ENCODE measurements at regions not wholly inside any gene's neighbourhood (a gene's known extent, or its start where the extent isn't known, plus 50 kb on each side); places are given as distances from the start of the nearest gene placed in this dataset.
"Not testable (repeated sequence)": the region's sequence is repeated elsewhere in the genome, so short reads cannot be mapped to it uniquely, and the experiment has no call there.

DNA sequence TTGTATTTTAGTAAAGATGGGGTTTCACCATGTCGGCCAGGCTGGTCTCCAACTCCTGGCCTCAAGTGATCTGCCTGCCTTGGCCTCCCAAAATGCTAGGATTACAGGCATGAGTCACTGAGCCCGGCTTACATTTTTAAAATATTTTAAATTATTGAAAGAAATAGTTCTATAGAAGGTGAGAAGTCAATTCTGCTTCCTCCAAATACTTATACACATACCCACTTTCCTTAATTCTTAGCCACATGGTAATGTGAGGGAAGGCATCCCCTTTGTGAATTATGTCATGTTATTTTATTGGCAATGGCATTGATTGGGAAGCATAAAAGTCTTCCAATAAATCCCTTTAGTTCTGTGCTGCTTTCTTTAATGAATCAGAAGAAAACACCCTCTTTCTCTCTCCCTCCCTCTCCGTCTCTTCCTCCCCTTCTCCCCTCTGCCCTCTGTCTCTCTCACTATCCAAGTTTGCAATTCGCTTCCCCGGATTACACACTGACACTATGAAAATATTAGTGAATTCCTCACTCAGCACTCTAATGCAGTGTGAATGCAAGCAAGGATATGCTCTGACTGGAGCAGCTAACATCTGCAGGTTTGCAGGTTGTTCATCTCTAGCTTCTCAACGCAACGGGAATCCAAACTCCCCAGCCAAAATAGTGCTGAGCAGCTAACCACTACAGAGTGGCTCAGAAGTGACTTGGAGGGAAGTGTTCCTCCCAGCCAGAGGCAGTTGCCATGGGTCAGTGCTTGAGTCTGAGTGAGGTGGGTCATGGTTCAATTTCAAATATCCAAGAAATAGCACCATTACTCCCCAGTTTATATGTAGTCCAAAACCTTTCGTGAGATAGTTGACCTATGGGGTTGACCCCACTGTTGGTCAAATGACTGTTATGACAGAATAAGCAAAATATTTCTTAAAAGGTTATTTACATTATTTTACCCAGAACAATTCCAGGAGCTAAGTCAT is 77.8 kb upstream of the CD55 start:
- DNase-seq (ENCODE audit: low read depth), result no peak

DNA sequence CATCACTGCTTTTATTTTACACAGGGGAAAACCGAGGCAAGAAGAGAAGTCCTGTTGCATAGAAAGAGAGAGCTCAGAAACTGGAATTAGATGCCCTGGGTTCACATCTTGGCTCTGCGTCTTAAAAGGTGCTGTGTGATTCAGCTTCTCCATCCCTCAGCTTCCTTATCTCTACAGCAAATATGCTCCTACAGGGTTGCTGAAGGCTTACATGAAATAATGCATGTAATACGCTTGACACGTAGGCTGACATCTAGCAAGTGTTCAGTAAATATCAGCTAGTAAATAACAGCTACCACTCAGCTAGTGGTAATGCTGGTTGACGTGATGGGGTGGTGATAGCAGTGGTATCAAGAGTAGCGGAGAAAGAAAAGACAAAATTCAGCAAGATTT is 77.1 kb upstream of the CD55 start:
- no peak for DNase-seq (ENCODE audit: low read depth)

DNA sequence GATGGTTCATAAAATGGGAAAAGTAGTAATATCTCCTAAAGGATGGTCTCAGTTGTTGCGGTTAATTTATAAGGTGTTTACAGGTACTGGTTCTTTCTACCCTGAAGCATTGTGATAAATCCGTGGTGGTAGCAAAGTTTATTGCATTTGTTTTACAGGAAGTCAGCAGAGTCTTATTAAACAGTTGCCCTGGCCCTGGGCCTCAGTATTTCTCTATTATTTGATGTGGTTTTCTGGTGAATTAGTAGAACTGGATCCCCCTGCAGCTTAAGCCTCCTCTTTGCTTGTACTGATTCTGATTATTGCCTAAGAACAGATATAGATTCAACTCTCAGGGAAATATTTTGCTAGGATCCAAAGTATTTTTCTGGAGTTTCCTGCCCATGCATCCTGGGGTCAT is 76.4 kb upstream of the CD55 start:
- DNase-seq (ENCODE audit: low read depth), result no peak

DNA sequence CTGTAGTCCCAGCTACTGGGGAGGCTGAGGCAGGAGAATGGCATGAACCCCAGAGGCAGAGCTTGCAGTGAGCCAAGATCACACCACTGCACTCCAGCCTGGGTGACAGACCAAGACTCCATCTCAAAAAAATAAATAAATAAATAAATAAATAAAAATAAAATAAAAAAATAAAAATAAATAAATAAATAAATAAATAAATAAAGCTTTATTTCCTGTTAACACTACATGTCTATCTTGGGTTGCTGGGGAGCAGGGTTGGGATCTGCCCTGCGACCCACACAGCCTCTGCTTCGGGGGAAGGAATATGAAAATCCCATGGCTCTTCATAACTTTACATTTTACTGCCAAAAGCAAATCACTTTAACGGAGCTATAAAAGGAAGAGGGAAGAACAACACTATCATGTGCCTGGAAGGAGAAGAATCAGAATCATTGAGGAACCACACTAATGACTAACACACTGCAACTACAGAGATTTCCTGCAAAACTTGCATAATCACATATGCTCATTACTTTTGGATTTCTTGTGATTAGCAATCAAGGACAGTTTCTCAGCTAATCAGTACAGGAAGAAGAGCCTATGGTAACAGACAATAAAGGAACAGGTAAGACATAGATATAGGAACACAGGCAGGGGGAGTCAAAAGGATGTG is 72.8 kb upstream of the CD55 start:
- no peak for DNase-seq (ENCODE audit: low read depth)

DNA sequence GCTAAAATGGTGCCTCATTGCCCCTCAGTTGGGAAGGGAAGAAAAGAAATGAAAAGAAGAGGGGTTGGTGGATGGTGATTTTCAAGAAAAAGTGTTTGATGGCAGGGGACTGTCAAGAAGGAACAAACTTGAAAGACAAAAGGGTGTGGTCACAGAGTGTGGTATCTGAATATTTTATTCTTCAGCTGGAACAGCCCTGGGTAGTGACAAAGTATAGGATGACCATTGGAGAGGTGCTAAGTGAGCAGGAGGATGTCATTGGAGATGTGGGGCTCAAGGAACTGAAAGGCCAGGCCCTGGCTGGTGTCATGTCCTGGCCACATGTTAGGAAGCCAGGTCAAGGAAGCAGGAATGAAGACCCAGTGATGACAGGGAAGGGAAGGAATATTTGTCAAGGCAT is 71.0 kb upstream of the CD55 start:
- DNase-seq (ENCODE audit: low read depth), result no peak

DNA sequence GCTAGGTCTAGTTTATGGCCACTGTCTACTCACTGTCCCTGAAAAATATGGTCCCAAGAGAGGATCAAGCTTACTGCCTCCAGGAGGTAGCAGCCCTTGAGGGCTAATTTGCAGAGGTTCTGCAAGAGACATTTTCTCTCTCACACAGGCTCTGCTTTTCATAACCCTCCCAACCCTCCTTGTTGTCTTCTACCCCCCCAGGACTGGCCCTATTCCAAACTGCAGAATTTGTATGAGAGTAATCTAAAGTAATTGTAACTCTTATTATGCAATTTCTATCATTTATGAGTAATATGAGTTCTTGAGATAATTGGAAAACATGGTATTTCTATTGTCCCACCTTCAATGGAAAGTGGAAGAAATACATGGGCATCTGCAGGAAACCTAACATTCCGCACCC is 70.4 kb upstream of the CD55 start:
- DNase-seq (ENCODE audit: low read depth), result no peak

DNA sequence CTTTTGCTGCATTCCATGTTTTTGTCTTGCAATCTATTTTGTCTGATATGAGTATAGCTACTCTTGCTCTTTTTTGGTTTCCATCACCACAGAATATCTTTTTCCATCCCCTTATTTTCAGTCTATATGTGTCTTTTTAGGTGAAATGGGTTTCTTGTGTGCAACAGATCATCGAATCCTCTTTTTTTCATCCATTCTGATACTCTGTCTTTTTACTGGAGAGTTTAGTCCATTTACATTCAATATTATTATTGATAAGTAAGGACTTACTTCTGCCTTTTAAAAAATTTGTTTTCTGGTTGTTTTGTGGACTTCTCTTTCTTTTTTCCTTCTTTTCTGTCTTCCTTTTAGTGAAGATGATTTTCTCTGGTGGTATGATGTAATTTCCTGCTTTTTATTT is 64.6 kb upstream of the CD55 start:
- no peak for DNase-seq (ENCODE audit: low read depth)

DNA sequence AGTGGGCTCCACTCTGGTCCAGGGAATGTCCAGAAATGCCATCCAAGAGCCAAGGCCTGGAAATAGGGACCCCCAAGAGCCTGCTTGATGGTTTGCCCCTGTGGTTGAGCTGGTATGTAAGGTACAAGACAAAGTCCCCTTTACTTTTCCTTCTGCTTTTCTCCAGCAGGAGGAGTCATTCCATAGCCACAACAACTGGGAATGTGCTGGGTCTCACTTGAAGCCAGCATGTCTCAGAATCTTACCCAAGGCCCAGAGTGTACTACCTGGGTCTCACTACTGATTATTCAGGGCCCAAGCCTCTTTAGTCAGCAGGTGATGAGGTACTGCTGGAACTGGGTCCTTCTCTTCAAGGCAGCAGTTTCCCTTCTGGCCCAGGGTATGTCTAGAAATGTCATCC is 62.1 kb upstream of the CD55 start:
- DNase-seq (ENCODE audit: low read depth), result no peak

DNA sequence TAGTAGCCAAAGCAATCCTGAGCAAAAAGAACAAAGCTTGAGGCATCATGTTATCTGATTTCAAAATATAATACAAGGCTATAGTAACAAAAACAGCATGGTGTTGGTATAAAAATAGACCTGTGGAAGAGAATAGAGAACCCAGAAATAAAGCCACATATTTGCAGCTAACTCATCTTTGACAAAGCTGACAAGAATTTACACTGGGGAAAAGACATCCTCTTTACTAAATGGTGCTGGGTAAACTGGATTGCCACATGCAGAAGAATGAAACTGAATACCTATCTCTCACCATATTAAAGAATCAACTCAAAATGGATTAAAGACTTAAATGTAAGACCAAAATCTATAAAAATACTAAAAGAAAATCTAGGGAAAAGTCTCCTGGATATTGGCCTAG is 59.5 kb upstream of the CD55 start:
- DNase-seq (ENCODE audit: low read depth), result no peak

DNA sequence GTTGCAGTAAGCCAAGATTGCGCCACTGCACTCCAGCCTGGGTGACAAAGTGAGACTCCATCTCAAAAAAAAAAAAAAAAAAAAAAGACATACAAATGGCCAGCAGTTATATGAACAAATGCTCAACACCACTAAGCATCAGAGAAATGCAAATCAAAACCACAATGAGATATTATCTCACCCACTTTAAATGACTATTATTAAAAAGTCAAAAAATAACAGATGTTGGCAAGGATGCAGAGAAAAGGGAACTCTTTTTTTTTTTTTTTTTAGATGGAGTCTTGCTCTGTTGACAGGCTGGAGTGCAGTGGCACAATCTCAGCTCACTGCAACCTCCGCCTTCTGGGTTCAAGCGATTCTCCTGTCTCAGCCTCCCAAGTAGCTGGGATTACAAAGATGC is 58.6 kb upstream of the CD55 start:
- DNase-seq (ENCODE audit: low read depth), result not testable (repeated sequence)

DNA sequence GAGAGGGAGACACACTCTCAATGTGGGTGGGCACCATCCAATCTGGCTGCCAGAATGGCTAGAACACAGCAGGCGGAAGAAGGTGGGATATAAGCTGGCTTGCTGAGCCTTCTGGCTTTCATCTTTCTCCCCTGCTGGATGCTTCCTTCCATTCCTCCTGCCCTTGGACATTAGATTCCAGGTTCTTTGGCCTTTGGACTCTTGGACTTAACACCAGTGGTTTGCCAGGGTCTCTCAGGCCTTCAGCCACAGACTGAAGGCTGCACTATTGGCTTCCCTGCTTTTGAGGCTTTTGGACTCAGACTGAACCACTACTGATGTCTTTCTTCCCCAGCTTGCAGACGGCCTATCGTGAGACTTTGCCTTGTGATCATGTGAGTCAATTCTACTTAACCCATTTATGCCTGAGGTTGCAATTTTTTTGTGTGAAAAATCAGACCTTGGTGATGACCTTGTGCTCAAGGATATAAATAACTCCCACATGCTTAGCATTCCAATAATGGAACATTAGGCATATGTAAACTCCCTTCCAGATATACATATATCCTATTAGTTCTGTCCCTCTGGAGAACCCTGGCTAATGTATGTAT is 56.7 kb upstream of the CD55 start:
- no peak for DNase-seq (ENCODE audit: low read depth)

DNA sequence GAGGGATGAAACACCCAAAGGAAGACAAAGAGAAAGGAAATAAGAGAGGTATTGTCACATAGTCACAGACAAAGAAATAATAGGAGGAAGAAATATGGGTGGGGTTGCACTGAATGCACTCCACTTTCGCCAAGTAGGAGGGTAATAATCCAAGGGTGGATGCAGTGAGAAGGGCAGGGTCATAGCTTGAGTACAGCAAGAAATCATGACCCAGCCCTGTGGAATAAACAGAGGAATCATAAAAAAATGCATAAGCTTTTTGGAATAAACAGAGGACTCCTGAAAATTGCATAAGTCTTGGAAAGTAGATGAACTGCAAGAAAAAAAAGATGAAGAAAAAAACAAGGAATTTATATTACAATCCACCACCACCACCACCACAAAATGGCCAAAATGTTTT is 53.1 kb upstream of the CD55 start:
- DNase-seq (ENCODE audit: low read depth), result no peak

DNA sequence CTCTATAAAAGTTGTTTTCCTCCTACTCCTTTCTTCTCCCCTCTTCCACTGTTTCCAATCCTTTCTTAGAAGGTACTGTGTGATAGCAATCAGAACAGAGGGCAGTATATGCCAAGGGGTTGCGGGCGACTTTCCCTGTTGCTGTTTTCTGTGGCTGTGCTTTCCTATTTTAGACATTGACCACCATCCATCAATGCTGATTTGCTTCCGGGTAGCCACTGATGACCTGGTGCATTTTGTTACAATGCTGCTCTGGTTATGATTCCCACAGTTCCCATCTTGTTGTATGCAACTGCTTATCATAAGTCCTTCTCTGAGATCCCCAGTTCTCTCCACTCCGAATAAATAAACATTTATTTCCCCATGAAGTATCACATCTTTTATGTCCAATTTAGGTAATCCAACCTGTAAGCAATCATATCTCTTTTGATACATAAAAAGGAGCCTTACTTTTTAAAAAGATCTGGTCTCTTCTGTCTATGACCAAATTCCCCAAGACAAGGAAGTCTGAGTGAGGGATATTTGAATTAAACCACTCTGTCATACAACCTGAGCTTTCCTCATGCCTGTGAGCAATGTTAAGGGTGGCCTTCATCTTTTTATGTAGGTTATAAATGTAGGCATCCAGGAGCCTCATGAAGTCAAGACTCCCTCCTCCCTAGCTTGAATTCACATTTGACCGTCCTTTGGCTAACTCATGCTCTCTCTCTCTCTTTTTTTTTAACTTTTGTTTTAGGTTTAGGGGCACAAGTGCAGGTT is 52.5 kb upstream of the CD55 start:
- no peak for DNase-seq (ENCODE audit: low read depth)
